ENCODE measurements at regions not wholly inside any gene's neighbourhood (a gene's known extent, or its start where the extent isn't known, plus 50 kb on each side); places are given as distances from the start of the nearest gene placed in this dataset.

DNA sequence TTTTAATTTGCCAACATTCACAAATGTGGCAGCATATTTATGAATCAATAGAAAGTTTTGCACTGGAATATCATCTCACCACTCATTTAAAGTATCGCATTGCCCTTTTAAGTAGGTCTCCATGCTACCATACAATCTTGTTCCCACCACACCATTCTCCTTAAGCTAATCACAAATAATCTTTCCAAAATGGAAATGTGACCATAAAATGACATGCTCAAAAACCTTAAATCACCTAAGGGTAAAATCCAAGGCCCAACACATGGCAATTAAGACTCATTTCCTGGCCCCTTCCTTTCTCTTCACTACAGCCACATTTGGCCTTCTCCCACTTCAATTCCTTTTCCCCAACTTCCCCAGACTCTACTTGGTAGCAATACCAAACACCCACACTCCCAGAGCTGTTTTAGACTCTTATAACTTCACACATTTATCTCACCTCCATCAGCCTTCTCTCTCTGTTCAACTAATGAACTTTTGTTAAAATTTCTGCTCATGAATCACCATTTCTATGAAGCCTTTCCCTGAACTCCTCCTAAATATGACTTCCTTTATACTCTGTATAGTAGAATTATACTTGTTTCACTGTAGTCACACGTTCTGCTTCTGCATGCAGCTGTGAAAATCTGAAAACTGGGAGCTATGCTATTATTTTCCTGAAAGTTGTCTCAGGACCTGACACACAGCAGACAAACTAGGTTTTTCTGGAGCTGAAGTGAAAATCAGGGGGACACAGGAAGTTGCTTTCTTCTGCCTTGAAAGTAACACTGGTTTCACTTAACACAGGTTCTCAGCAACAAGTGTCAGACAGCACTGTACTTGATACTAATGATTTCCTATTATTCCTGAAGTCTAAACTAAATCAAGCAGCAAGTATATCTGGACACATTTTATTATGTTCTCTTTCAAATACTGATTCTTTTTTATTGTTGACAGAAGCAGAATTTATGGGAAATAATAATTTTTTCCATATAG, 303.9 kb downstream of the ZEB2 start:
- Histone ChIP-seq H3K4me3 (no peak overlapping the region), H3K36me3 (no peaks in the 10 kb centered on the region), H3K27ac (no peak overlapping the region), H3K27me3 (replicated peaks; ENCODE audit: insufficient read depth) (no peaks in the 10 kb centered on the region), H3K9me3 (no peaks in the 10 kb centered on the region), H3K4me1 (replicated peaks) (no peaks in the 10 kb centered on the region)
- TF ChIP-seq, protein P1, sequence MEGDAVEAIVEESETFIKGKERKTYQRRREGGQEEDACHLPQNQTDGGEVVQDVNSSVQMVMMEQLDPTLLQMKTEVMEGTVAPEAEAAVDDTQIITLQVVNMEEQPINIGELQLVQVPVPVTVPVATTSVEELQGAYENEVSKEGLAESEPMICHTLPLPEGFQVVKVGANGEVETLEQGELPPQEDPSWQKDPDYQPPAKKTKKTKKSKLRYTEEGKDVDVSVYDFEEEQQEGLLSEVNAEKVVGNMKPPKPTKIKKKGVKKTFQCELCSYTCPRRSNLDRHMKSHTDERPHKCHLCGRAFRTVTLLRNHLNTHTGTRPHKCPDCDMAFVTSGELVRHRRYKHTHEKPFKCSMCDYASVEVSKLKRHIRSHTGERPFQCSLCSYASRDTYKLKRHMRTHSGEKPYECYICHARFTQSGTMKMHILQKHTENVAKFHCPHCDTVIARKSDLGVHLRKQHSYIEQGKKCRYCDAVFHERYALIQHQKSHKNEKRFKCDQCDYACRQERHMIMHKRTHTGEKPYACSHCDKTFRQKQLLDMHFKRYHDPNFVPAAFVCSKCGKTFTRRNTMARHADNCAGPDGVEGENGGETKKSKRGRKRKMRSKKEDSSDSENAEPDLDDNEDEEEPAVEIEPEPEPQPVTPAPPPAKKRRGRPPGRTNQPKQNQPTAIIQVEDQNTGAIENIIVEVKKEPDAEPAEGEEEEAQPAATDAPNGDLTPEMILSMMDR (IDR thresholded peaks at IDR 0.05): no peak
- TF ChIP-seq POLR2A (IDR thresholded peaks at IDR 0.05) (no peak), POLR2AphosphoS5 (IDR thresholded peaks at IDR 0.05) (no peak)
- WGBS: 88% methylated on average over 2 of the region's 2 CpGs
- intact Hi-C loops (cut with DNase I): no loop called here
- no peak for DNase-seq (ENCODE audit: low spot score)

- 94% methylated on average over 1 of the region's 1 CpG for WGBS
- H3K36me3 ChIP-seq: no peaks in the 10 kb centered on the region
- H3K4me3 ChIP-seq: no peak overlapping the region
- H3K4me1 ChIP-seq (replicated peaks): no peaks in the 10 kb centered on the region
- DNase-seq (ENCODE audit: low spot score): no peak
- no peak for TF ChIP-seq POLR2A (IDR thresholded peaks at IDR 0.05)
- no peak for TF ChIP-seq POLR2AphosphoS5 (IDR thresholded peaks at IDR 0.05)
- TF ChIP-seq, protein P1 (IDR thresholded peaks at IDR 0.05): no peak
- H3K9me3 ChIP-seq: no peaks in the 10 kb centered on the region
- no peak overlapping the region for H3K27ac ChIP-seq
- intact Hi-C loops (cut with DNase I): no loop called here
- no peaks in the 10 kb centered on the region for H3K27me3 ChIP-seq (replicated peaks; ENCODE audit: insufficient read depth)
These were observed 304.7 kb downstream of the ZEB2 start for GRCh38 chr2:144215207-144215606.

- no peak for DNase-seq (ENCODE audit: low spot score)
- no peaks in the 10 kb centered on the region for H3K4me1 ChIP-seq (replicated peaks)
- no peaks in the 10 kb centered on the region for H3K27me3 ChIP-seq (replicated peaks; ENCODE audit: insufficient read depth)
- H3K9me3 ChIP-seq: no peaks in the 10 kb centered on the region
- no peak overlapping the region for H3K4me3 ChIP-seq
- no peaks in the 10 kb centered on the region for H3K36me3 ChIP-seq
- intact Hi-C loops (cut with DNase I): no loop called here
- TF ChIP-seq POLR2AphosphoS5 (IDR thresholded peaks at IDR 0.05): no peak
- TF ChIP-seq, protein P1 (IDR thresholded peaks at IDR 0.05): no peak
- TF ChIP-seq POLR2A (IDR thresholded peaks at IDR 0.05): no peak
- H3K27ac ChIP-seq: no peak overlapping the region
- WGBS: 92% methylated on average over 2 of the region's 2 CpGs
These were observed 306.1 kb downstream of the ZEB2 start for GRCh38 chr2:144213797-144214196.

- TF ChIP-seq POLR2A (IDR thresholded peaks at IDR 0.05) (no peak), POLR2AphosphoS5 (IDR thresholded peaks at IDR 0.05) (no peak)
- TF ChIP-seq, protein P1 (IDR thresholded peaks at IDR 0.05): no peak
- 98% methylated on average over 4 of the region's 4 CpGs for WGBS
- Histone ChIP-seq H3K27me3 (replicated peaks; ENCODE audit: insufficient read depth) (no peaks in the 10 kb centered on the region), H3K9me3 (no peaks in the 10 kb centered on the region), H3K4me1 (replicated peaks) (no peaks in the 10 kb centered on the region), H3K4me3 (no peak overlapping the region), H3K36me3 (no peaks in the 10 kb centered on the region), H3K27ac (no peak overlapping the region)
- intact Hi-C loops (cut with DNase I): no loop called here
- no peak for DNase-seq (ENCODE audit: low spot score)
These were observed 308.1 kb downstream of the ZEB2 start for GRCh38 chr2:144211826-144212225.

GRCh38 chr2:144211065-144211464, 308.9 kb downstream of the ZEB2 start:
- intact Hi-C loops (cut with DNase I): no loop called here
- WGBS: 94% methylated on average over 4 of the region's 4 CpGs
- TF ChIP-seq, protein P1 (IDR thresholded peaks at IDR 0.05): no peak
- TF ChIP-seq POLR2AphosphoS5 (IDR thresholded peaks at IDR 0.05): no peak
- TF ChIP-seq POLR2A (IDR thresholded peaks at IDR 0.05): no peak
- no peaks in the 10 kb centered on the region for H3K36me3 ChIP-seq
- H3K4me3 ChIP-seq: no peak overlapping the region
- H3K27ac ChIP-seq: no peak overlapping the region
- no peak for DNase-seq (ENCODE audit: low spot score)
- no peaks in the 10 kb centered on the region for H3K27me3 ChIP-seq (replicated peaks; ENCODE audit: insufficient read depth)
- no peaks in the 10 kb centered on the region for H3K4me1 ChIP-seq (replicated peaks)
- H3K9me3 ChIP-seq: no peaks in the 10 kb centered on the region
